Astrocyte (in vitro differentiated cells and primary cell): ENCODE measurements at regions not wholly inside any gene's neighbourhood (a gene's known extent, or its start where the extent isn't known, plus 50 kb on each side); places are given as distances from the start of the nearest gene placed in this dataset.

Experiments
- EZH2 ChIP-seq: IDR thresholded peaks from 2 replicates; pipeline ENCODE4 v1.6.1; 2012; ENCODE audit warnings: mild to moderate bottlenecking, low read length, inconsistent platforms; ENCODE audit not compliant: insufficient read depth
- TF ChIP-seq, protein P1 (sequence below): IDR thresholded peaks from 2 replicates; pipeline ENCODE4 v1.5.1; 2011; ENCODE audit warnings: low read depth, mild to moderate bottlenecking, inconsistent platforms, low read length, moderate library complexity; ENCODE audit not compliant: insufficient read depth

DNA sequence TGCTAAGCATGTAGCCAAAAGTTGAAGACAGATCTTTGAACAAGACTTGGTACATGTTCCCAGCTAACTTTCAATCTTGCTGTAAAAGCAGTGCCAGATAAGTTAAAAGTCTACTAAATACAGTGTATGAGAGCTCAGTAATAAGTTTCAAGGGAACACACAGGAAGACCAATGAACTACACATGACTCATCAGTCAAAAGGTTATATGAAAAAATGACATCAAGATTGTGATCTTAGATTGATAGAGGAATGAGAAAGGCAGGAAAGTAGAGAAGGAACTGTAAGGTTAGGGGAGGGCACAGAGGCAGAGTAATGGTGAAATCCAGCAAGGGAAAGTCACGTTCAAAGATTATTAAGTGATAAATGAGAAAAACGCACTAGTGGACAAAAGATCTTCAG is 249.9 kb upstream of the FLRT2 start:
- TF ChIP-seq, protein P1, sequence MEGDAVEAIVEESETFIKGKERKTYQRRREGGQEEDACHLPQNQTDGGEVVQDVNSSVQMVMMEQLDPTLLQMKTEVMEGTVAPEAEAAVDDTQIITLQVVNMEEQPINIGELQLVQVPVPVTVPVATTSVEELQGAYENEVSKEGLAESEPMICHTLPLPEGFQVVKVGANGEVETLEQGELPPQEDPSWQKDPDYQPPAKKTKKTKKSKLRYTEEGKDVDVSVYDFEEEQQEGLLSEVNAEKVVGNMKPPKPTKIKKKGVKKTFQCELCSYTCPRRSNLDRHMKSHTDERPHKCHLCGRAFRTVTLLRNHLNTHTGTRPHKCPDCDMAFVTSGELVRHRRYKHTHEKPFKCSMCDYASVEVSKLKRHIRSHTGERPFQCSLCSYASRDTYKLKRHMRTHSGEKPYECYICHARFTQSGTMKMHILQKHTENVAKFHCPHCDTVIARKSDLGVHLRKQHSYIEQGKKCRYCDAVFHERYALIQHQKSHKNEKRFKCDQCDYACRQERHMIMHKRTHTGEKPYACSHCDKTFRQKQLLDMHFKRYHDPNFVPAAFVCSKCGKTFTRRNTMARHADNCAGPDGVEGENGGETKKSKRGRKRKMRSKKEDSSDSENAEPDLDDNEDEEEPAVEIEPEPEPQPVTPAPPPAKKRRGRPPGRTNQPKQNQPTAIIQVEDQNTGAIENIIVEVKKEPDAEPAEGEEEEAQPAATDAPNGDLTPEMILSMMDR, result no peak
- TF ChIP-seq EZH2, result no peak
